Activated CD8-positive, alpha-beta memory T cell treated with anti-CD3 and anti-CD28 coated beads, Interleukin-2, amount 50 U/mL, for 24 hours (primary cell): ENCODE measurements at regions not wholly inside any gene's neighbourhood (a gene's known extent, or its start where the extent isn't known, plus 50 kb on each side); places are given as distances from the start of the nearest gene placed in this dataset.
"Not testable (repeated sequence)": the region's sequence is repeated elsewhere in the genome, so short reads cannot be mapped to it uniquely, and the experiment has no call there.

Experiments
- DNase-seq: peaks from one replicate; pipeline ENCODE4 v3.0.0-alpha.2; 2020; ENCODE audit errors: extremely low read depth

DNA sequence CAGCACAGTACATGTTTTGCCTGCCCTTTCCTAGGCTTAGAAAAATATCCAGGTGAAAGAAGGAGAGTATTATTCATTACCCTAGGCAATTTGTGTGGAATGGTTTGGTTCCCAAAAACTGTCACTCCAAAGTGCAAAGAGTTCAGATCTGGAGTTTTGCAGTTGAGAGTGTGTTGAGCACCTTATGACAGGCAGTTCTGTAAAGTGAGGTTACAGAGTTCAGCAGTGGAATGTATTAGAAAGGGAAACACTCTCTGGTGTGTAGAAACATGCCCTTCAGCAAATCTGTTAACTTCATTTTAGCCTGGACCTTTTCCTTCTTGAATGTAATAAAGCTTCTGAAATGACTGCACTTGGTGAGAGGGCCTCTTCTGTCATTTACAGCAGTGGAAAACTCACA is 154.0 kb upstream of the SSTR1 start:
- DNase-seq, result no peak

DNA sequence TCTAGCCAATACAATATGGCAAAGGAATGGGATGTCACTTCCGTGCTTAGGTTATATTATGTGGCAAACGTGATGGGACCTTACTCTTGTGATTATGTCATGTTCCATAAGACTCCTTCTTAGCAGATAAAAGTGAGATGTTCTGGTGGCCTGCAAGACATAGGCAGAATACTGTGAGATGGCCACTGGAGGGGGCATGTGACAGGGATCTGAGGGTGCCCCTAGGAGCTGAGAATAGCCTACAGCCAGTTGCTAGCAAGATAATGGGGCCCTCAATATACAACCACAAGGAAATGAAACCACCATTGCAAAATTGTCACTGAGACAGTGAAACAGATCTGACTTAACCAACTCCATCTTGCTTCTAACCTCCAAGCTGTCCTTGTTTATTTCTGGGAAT is 151.4 kb upstream of the SSTR1 start:
- no peak for DNase-seq

DNA sequence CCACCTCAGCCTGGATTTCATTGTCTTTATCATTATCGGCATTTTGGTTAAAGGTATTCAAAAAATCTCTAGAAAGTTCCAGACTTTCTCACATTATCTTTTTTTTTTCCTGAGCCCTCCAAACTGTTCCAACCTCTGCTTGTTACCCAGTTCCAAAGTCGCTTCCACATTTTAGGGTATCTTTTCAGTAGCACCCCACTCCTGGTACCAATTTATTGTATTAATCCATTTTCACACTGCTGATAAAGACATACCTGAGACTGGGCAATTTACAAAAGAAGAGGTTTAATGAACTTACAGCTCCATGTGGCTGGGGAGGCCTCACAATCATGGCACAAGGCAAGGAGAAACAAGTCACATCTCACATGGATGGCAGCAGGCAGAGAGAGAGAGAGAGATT is 145.5 kb upstream of the SSTR1 start:
- not testable (repeated sequence) for DNase-seq

DNA sequence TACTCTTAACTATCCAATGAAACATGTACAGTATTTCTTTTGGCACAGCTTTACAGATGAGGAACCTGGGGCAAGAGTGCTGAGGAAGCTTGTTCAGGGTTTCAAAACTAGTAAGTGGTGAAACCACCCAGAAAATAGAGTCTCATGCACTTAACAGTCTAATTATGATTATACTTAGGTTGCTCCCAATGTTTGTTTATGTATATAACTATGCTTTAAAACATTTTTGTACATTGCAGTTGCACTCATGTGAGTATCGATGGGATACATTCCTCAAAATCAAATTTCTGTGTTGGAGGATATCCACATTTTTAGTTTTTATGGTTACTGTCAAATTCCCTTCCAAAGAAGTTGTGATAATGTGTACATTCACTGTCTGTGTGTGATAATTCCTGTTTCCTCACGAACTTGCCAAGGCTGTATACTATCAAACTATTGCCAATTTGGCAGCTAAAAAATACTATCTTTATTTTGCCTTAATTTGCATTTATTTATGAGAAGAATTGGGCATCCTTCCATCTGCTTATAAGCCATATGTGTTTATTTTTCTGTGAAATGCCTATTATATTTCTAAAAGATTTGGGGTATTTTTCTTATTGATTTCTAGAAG is 143.9 kb upstream of the SSTR1 start:
- DNase-seq, result no peak

DNA sequence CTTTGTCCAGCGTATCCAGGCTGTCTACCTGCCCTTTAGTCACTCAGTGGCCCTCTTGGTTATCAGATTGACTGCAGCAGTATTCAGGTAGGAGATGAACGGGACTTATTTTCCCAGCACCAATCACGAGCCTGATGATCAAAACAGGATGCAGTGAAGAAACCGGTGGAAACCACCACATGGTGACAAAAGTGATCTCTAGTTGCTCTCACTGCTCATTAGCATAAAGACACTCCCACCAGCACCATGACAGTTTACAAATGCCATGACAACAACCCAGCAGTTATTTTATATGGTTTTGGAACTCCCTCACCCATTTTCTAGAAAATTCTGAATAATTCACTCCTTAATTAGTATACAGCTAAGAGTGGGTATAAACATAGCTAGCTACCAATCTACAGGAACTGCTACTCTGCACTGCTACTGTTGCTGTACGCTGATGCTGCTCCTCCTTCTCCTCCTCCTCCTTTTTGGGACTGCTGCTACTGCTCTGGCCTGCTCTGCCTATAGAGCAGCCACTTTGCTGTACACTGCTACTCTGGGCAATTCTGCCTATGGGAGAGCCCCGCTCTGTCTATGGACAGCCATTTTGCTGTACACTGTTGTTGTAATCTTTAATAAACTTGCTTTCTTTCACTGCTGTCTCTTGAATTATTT is 142.5 kb upstream of the SSTR1 start:
- no peak for DNase-seq

DNA sequence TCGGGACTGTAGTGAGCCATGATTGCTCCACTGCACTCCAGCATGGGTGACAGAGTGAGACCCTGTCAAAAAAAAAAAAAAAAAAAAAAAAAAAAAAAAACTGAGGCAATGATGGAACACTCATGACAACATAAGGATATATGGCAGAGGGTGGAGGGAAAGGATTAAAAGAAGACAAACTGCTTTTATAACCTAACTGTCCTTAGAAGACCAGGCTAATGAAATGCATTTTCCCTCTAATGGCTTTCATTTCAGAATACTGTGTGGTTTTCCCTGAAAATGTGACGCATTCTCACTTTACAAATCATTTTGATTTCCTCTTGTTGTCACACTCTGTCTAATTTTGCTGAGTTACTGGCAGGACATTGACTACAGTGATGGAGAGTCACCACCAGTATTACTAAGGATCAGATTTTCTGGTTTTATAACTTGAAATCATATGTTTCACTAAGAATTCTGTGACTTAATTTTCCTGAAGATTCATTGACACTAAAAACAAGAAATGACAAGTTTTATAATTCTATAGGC is 137.6 kb upstream of the SSTR1 start:
- no peak for DNase-seq

DNA sequence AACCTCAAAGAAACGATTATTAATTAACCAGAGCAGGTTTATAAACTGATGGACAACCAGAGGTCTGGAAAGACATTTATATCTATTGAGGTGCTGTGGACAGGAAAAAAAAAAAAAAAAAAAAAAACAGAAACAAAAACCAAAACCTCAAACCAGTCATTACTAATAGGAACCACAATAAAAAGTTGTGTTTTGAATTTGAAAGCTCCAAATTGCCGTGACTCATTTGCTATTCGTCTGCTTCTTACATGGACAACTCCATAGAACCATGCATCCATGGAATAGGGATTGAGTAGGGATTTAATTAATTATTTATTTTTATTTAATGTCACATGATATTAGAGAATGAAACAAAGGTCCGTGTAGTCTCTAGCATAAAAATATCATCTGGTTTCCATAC is 134.1 kb upstream of the SSTR1 start:
- no peak for DNase-seq

DNA sequence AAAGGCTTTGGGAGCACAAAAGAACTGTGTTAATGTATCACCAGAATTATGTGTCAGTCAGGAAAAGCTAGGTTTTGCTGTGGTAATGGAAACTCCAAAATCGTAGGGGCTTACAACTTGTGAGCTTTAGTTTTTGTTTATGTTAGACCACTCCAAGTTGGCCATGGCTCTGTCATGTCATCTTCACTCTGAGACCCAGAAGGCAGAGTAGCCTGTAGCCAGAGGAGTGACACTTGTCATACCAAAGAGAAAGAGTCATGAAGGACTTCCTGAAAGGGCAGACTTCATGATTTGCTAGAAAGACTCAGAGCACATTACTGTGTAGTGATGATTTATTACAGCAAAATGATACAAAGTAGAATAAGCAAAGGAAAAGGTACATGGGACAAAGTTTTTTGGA is 133.6 kb upstream of the SSTR1 start:
- DNase-seq, result no peak

DNA sequence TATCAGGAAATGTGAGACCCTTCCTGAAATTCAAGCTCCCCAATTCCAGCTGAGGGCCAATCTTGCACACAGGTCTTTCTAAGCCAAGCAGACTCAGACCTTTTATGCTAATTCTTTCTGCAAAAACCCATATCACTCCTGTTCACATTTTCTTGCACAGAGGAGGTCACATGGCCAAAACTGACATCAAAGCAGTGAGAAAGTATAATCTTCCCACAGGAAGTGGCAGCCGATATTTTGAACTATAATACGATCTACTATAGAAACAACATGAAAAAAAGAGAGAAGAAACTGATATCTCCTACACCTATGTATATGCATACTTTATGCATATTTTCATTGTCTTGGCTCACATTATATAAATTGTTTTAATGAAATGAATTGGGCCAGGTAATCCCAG is 132.9 kb upstream of the SSTR1 start:
- no peak for DNase-seq

DNA sequence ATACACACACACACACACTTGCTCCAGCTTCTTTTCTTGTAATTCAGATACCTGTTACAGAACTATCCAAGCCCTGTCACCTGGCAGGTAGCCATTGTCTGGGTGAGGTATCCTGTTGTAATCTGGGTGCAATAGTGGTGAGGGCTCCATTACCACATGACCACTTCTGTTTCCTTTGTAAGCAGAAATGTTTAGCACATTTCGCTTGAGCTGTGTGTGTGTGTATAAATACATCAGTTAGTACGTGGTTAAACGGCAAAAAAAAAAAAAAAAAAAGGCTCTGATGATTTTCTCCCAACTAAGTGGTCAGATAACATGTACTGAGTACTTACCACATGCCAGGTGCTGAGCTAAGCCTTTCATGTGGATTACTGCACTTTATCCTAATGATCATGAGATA is 129.3 kb upstream of the SSTR1 start:
- no peak for DNase-seq

DNA sequence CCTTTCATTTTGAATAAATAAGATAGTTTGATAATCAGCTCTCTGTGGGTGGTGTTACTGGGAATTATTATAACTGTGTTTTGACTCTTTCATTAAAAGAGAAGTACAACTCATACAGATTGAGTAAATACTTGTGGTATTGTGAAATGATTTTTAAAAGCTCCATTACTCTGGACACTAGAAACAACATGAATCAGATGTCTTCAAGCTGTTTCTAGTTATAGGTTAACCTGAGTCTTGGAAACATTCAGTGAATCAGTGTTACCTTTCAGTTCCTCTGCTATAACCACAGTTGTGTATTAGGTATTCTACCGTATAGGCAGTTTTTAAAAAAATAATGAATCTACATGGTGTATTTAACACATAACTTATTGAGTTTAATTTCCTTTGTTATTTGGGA is 128.4 kb upstream of the SSTR1 start:
- DNase-seq, result no peak

DNA sequence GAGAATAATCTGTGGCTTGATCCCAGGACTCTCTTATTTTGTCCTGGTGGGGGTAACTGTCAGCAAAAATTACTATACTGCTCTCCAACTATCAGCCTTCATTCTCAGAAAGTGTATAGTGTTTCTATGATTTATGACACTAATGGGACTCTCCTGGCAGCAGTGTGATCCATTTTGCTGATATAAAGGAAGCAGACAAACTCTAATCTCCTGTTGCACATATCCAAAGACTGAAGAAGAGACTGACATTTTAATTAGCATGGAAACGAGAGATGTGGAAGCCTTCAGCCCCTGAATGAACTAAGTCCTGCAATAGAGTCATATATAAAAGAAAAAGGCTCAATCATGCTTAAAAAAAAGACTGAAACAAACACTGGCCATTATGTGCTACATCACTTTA is 127.8 kb upstream of the SSTR1 start:
- no peak for DNase-seq

DNA sequence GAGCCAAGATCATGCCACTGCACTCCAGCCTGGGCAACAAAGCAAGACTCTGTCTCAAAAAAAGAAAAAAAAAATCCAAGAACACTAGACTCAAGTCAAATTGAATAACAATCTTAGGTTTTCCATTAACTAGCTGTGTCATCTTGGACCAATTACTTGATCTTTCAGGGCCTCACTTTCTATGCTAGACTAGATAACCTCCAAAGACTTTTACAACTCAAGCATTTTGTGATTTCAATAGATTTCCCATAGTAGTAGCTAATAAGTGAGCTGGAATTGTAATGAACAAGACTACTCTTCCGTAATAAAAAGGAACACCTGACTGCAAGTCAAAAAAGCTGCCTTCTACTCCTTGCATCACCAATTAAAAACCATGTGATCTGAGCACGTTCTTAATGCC is 127.0 kb upstream of the SSTR1 start:
- no peak for DNase-seq

DNA sequence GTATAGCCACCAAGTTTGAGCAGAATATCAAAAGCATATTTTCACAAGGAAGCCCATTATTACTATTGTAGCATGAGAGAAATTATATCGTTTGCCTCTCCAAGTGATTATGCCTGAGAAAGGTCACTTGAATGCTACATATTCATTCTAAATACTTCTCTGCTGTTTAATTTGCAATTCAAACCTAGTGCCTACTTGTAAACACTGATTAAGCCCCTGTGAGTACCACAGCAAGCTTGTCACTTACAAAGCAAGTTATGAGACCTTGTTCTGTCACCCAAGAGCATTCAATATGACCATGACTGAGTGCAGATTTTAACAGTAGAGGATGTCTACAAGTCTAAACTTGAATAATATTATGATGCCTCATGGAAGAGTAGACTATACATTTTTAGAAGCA is 124.7 kb upstream of the SSTR1 start:
- no peak for DNase-seq

DNA sequence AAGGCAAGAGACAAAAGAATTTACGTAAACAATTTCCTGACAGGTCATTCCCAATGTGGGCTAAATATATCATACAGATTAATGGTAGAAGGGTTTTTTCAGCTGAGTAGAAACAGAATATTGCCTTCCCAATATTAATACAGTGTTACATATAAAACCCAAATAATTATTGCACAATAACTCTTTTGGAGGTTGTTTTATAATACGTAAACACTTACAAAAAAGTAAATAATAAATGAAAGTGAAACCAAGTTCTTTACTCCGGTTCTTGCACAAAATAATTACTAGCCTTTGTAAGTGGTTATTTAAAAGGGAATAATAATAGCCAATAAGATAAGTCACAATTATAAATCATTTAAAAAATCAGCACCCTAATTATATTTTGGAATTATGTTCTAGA is 118.6 kb upstream of the SSTR1 start:
- no peak for DNase-seq

DNA sequence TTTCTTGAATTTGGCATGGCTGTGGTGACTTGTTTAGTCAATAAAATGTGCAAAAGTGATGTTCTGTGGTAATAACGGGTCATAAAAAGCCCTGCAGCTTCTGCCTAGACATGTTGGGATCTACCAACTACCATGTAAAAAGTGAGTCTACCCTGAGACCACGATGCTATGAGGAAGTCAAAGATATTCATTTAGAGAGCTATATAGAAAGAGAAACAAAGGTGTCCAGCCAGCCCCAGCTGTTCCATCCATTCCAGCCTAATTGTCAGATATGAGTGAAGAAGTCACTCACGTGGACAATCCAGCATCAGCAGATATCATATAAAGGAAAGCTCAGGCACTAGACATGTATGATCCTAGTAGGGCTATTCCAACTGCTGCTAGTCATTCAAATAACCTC is 117.2 kb upstream of the SSTR1 start:
- no peak for DNase-seq

DNA sequence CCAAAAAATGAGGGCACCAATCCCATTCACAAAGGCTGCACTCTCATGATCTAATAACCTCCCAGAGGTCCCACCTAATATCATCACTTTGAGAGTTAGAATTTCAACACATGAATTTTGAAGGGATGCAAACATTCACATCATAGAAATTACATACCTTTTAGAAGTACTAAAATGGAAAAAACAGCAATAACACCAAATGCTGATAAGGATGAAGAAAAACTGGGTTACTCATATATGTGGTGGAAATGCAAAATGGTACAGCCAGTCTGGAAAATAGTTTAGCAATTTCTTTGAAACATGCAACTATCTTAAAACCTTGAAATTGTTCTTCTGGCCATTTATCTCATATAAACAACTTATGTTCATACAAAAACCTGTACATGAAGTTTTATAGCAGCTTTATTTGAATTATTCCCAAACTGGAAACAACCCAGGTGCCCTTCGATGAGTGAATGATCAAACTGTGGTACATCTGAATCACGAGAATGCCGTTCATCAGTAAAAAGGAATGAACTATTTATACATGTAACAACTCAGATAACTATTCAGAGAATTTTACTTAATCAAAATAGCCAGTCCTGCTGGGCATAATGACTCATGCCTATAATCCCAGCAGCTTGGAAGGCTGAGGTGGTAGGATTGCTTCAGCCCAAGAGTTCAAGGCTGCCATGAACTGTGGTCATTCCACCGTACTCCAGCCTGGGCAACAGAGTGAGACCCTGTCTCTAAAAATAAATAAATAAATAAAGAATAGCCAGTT is 109.4 kb upstream of the SSTR1 start:
- DNase-seq, result no peak

DNA sequence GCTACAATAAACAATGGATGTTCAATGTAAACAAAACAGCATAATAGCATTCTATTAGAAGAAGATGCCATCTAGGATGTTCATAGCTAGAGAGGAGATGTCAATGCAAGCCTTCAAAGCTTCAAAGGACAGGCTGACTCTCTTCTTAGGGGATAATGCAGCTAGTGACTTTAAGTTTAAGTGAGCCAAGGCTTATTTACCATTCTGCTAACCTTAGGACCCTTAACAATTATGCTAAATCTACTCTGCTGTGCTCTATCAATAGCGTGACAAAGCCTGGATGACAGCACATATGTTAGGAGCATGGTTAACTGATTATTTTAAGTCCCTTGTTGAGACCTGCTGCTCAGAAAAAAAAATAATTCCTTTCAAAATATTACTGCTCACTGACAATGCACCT is 106.0 kb upstream of the SSTR1 start:
- DNase-seq, result no peak

DNA sequence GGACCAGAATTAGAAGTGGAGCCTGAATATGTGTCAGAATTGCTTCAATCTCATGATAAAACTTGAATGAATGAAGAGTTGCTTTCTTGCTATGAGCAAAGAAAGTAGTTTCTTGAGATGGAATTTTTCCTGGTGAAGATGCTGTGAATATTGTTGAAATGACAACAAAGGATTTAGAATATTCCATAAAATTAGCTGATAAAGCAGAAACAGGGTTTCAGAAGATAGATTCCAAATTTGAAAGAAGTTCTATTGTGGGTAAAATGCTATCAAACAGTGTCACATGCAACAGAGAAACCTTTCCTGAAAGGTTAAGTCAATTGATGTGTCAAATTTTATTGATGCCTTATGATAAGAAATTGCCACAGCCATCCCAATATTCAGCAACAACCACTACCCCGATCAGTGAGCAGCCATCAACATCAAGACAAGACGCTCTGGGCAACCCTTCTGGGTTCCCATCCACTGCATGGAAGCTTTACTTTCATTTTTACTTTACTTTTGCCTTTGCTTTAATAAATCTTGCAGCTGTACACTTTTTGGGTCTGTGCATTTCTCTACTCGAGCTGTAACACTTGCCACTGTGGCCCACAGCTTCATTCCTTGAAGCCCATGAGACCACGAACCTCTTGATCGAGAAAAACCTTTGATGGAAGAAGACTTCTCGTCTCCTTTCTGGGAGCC is 104.0 kb upstream of the SSTR1 start:
- no peak for DNase-seq

DNA sequence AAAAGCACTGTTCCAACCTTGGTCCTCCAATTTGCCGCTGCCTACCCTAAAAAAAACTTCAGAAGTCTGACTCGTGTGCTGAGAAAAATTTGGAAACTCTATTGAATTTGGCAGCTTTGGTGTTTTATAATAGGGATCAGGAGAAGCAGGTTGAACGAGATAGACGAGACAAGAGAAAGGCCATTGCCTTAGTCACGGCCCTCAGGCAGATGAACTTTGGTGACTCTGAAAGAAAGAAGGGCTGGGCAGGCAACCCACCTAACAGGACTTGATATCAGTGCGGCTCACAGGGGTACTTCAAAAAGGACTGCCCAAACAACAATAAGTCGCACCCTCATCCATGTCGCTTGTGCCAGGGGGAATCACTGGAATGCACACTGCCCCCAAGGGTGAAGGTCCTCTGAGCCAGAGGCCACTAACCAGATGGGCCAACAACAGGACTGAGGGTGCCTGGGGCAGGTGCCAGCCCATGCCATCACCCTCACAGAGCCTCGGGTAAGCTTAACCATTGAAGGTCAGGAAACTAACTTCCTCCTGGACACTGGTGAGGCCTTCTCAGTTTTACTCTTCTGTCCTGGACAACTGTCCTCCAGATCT is 102.5 kb upstream of the SSTR1 start:
- no peak for DNase-seq

DNA sequence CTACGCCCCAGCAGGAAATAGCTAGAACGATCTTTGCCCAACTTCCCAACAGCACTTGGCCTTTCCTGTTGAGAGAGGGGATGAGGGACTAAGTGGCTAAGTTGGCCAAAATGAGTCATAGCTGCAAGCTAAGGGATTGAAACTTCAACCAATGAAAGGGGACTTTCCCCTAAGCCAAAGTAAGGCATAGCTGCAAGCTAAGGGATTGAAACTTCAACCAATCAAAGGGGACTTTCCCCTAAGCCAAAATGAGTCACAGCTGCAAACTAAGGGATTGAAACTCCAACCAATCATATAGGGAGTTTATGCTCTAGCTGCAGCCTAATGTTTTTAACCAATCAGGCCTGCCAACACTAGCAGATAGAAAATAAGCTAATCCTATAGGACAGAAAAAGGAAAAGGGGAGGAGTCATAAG is 100.5 kb upstream of the SSTR1 start:
- no peak for DNase-seq

DNA sequence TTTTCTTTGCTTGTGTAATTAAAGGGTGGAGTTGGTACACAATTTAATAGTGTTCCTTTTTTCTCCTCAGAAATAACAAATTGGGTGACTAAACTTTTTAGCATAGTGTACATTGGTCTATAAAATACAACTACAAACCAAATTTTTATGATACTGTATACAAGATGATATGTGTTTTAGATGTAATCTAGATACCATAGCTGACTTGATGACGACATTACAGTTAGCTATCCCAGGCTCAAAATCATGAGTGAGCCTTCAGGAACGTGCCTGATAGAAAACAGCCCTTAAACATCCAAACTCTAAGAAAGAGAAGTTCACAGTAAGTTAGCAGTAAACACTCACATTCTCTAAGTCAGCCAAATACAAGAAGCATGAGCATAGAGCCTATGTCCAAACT is 99.0 kb upstream of the SSTR1 start:
- no peak for DNase-seq
